ENCODE measurements at regions not wholly inside any gene's neighbourhood (a gene's known extent, or its start where the extent isn't known, plus 50 kb on each side); places are given as distances from the start of the nearest gene placed in this dataset.

DNA sequence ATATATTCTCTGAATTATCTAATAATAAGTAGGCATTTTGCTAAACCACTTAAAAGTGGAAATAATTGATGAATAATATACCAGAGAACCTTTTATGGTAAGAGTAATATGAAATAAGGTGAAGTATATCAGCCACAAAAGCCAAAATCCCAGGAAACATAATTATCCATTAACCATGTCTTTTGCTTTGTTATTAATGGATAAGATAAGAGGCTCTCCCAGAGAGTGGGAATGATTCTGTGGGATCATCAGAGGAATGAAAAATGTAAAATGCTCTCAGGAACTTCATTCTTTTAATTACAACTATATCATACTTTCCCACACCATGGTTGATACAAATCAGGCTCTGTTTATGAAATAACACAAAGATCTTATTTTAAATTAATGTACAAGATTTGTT is 391.7 kb upstream of the FZD8 start:
- TF ChIP-seq CTCF (IDR thresholded peaks at IDR 0.05) (no peak), POLR2A (IDR thresholded peaks at IDR 0.05) (no peak)
